H1 (cell line): ENCODE measurements at regions not wholly inside any gene's neighbourhood (a gene's known extent, or its start where the extent isn't known, plus 50 kb on each side); places are given as distances from the start of the nearest gene placed in this dataset.

Experiments
- CTCF ChIP-seq, 3 experiments: IDR thresholded peaks; 1 replicate in 2 of 3; 2 replicates in 1 of 3; pipeline versions ENCODE4 v1.5.1 to v1.6.1; 2011; ENCODE audit warnings: low read length in 3 of 3, mild to moderate bottlenecking in 3 of 3, inconsistent platforms in 2 of 3, low read depth in 1 of 3, moderate library complexity in 1 of 3; ENCODE audit not compliant: insufficient read depth in 1 of 3; ENCODE audit errors: control extremely low read depth in 1 of 3
- EP300 ChIP-seq, 2 experiments: IDR thresholded peaks; 1 replicate in 1 of 2; 2 replicates in 1 of 2; pipeline ENCODE4 v1.6.1; 2011 to 2012; ENCODE audit warnings: low read depth in 2 of 2, low read length in 2 of 2, mild to moderate bottlenecking in 2 of 2, borderline replicate concordance in 1 of 2, inconsistent platforms in 1 of 2, moderate library complexity in 1 of 2
- JUN ChIP-seq: IDR thresholded peaks from 2 replicates; pipeline ENCODE4 v1.6.1; 2011; ENCODE audit warnings: low read depth, mild to moderate bottlenecking, improper control_type of control experiment, low read length
- RAD21 ChIP-seq, 2 experiments: IDR thresholded peaks in 1 of 2; conservative IDR thresholded peaks in 1 of 2; 2 replicates each; pipeline ENCODE4 v1.6.1; 2011; ENCODE audit warnings: low read depth in 2 of 2, low read length in 2 of 2, improper control_type of control experiment in 1 of 2, inconsistent platforms in 1 of 2, mild to moderate bottlenecking in 1 of 2, moderate library complexity in 1 of 2

- TF ChIP-seq CTCF (IDR thresholded peaks at IDR 0.05; ENCODE audit: control extremely low read depth in 1 of 3, insufficient read depth in 1 of 3, low read depth in 1 of 3, low read length in 3 of 3) = no peak
- no peak for TF ChIP-seq JUN
- TF ChIP-seq RAD21 (IDR thresholded peaks at IDR 0.05 in 1 of 2, conservative IDR thresholded peaks at IDR 0.05 in 1 of 2; ENCODE audit: low read depth in 2 of 2, low read length in 2 of 2) = no peak
- no peak for TF ChIP-seq EP300 (IDR thresholded peaks at IDR 0.05; ENCODE audit: borderline replicate concordance in 1 of 2, low read depth in 2 of 2, low read length in 2 of 2)
These were observed 377.4 kb downstream of the CD109 start (continued) for GRCh38 chr6:74073429-74073828.
